CMK (cell line): ENCODE measurements at regions not wholly inside any gene's neighbourhood (a gene's known extent, or its start where the extent isn't known, plus 50 kb on each side); places are given as distances from the start of the nearest gene placed in this dataset.

Experiments used
- DNase-seq: peaks from one replicate; pipeline ENCODE4 v3.0.0-alpha.2; 2010; ENCODE audit warnings: low read depth

GRCh38 chr12:92465786-92466295 lies 236.9 kb upstream of the PLEKHG7 start:
- DNase-seq = no peak

GRCh38 chr12:92464911-92465310 lies 237.9 kb upstream of the PLEKHG7 start:
- DNase-seq = no peak

- DNase-seq = no peak
These were observed 239.6 kb upstream of the PLEKHG7 start for GRCh38 chr12:92463171-92463570.

GRCh38 chr12:92462527-92462926 lies 240.3 kb upstream of the PLEKHG7 start:
- no peak for DNase-seq

- DNase-seq = no peak
These were observed 240.7 kb upstream of the PLEKHG7 start for GRCh38 chr12:92462049-92462448.

- no peak for DNase-seq
These were observed 242.9 kb upstream of the PLEKHG7 start for GRCh38 chr12:92459850-92460249.

- DNase-seq = no peak
These were observed 243.8 kb upstream of the PLEKHG7 start for GRCh38 chr12:92458996-92459395.

- no peak for DNase-seq
These were observed 245.2 kb upstream of the PLEKHG7 start for GRCh38 chr12:92457458-92458180.

GRCh38 chr12:92452763-92453162 lies 250.0 kb upstream of the PLEKHG7 start:
- DNase-seq = no peak

- DNase-seq = no peak
These were observed 256.7 kb upstream of the PLEKHG7 start for GRCh38 chr12:92446083-92446460.

- DNase-seq = no peak
These were observed 257.3 kb upstream of the PLEKHG7 start for GRCh38 chr12:92445253-92446082.

GRCh38 chr12:92444763-92445162 lies 258.0 kb upstream of the PLEKHG7 start:
- DNase-seq = no peak

GRCh38 chr12:92442782-92443181 lies 260.0 kb upstream of the PLEKHG7 start:
- no peak for DNase-seq

- DNase-seq = no peak
These were observed 262.7 kb upstream of the PLEKHG7 start for GRCh38 chr12:92440072-92440471.

GRCh38 chr12:92439420-92439805 lies 263.4 kb upstream of the PLEKHG7 start:
- no peak for DNase-seq

- no peak for DNase-seq
These were observed 264.0 kb upstream of the PLEKHG7 start for GRCh38 chr12:92438641-92439419.

GRCh38 chr12:92437452-92437851 lies 265.3 kb upstream of the PLEKHG7 start:
- no peak for DNase-seq

- no peak for DNase-seq
These were observed 265.9 kb upstream of the PLEKHG7 start for GRCh38 chr12:92436856-92437255.

- DNase-seq = no peak
These were observed 268.2 kb upstream of the PLEKHG7 start for GRCh38 chr12:92434607-92435025.

GRCh38 chr12:92432724-92433441 lies 269.9 kb upstream of the PLEKHG7 start:
- DNase-seq = no peak

- no peak for DNase-seq
These were observed 271.6 kb upstream of the PLEKHG7 start for GRCh38 chr12:92431146-92431545.

- DNase-seq = no peak
These were observed 276.5 kb upstream of the PLEKHG7 start for GRCh38 chr12:92426332-92426731.
